ENCODE measurements at regions not wholly inside any gene's neighbourhood (a gene's known extent, or its start where the extent isn't known, plus 50 kb on each side); places are given as distances from the start of the nearest gene placed in this dataset.
"Not testable (repeated sequence)": the region's sequence is repeated elsewhere in the genome, so short reads cannot be mapped to it uniquely, and the experiment has no call there.

GRCh38 chr15:22684786-22685185 is 101.7 kb upstream of the NIPA1 start:
- not testable (repeated sequence) for TF ChIP-seq SUZ12 (IDR thresholded peaks at IDR 0.05); BHLHE40 (IDR thresholded peaks at IDR 0.05; ENCODE audit: borderline replicate concordance); ZNF384 (IDR thresholded peaks at IDR 0.05); FOXA1 (IDR thresholded peaks at IDR 0.05); FOXK2 (IDR thresholded peaks at IDR 0.05); ELF4 (IDR thresholded peaks at IDR 0.05); SP1 (IDR thresholded peaks at IDR 0.05)

Data from HEK293T (cell line).